ENCODE measurements at regions not wholly inside any gene's neighbourhood (a gene's known extent, or its start where the extent isn't known, plus 50 kb on each side); places are given as distances from the start of the nearest gene placed in this dataset.

- TF ChIP-seq ZNF557 (CRISPR knock-in tag; IDR thresholded peaks at IDR 0.05) = no peak
- TF ChIP-seq ZNF780A (CRISPR knock-in tag; IDR thresholded peaks at IDR 0.05) = no peak
- TF ChIP-seq ETV6 (CRISPR knock-in tag; conservative IDR thresholded peaks at IDR 0.05) = no peak
- no peak for TF ChIP-seq ZNF761 (CRISPR knock-in tag; conservative IDR thresholded peaks at IDR 0.05)
- TF ChIP-seq HMGA1 (CRISPR knock-in tag; conservative IDR thresholded peaks at IDR 0.05) = no peak
Measured at GRCh38 chr2:57429831-57430230, 616.8 kb upstream of the VRK2 start (continued).

- no peak for ATAC-seq
- TF ChIP-seq ZNF276 (CRISPR knock-in tag; IDR thresholded peaks at IDR 0.05; ENCODE audit: low read depth) = no peak
- TF ChIP-seq DMAP1 (CRISPR knock-in tag; IDR thresholded peaks at IDR 0.05) = no peak
- TF ChIP-seq MXD1 (CRISPR knock-in tag; IDR thresholded peaks at IDR 0.05) = no peak
- no peak for TF ChIP-seq TEAD2 (CRISPR knock-in tag; IDR thresholded peaks at IDR 0.05)
- TF ChIP-seq ZNF597 (CRISPR knock-in tag; IDR thresholded peaks at IDR 0.05) = no peak
- TF ChIP-seq FOXA1 (IDR thresholded peaks at IDR 0.05) = no peak
- no peak for TF ChIP-seq FOXA1 (CRISPR knock-in tag; IDR thresholded peaks at IDR 0.05)
- TF ChIP-seq HNF1A (IDR thresholded peaks at IDR 0.05; ENCODE audit: low read depth) = no peak
- TF ChIP-seq HNF1A (CRISPR knock-in tag; IDR thresholded peaks at IDR 0.05; ENCODE audit: borderline replicate concordance) = no peak
- no peak for TF ChIP-seq ZNF234 (CRISPR knock-in tag; conservative IDR thresholded peaks at IDR 0.05)
- no peak for TF ChIP-seq NFE2L1 (CRISPR knock-in tag; IDR thresholded peaks at IDR 0.05; ENCODE audit: borderline replicate concordance)
- TF ChIP-seq ZBTB20 (CRISPR knock-in tag; IDR thresholded peaks at IDR 0.05; ENCODE audit: borderline replicate concordance, low read depth) = no peak
- no peak for TF ChIP-seq ZFAT (CRISPR knock-in tag; conservative IDR thresholded peaks at IDR 0.05)
Measured at GRCh38 chr2:57432528-57432927, 614.1 kb upstream of the VRK2 start.

More at GRCh38 chr2:57432528-57432927, 614.1 kb upstream of the VRK2 start:
- Histone ChIP-seq H3K4me1 (ENCODE audit: insufficient read depth, low read length) (no peaks in the 10 kb centered on the region), H3K4me3 (replicated peaks in 1 of 3; ENCODE audit: insufficient read depth in 1 of 3, low read depth in 2 of 3, low read length in 3 of 3) (no peak overlapping the region), H3K36me3 (replicated peaks in 1 of 2; ENCODE audit: control insufficient read depth in 1 of 2, insufficient read depth in 2 of 2, low read length in 2 of 2) (no peaks in the 10 kb centered on the region), H3K27me3 (ENCODE audit: control insufficient read depth in 1 of 2, insufficient read depth in 2 of 2, low read length in 2 of 2) (no peaks in the 10 kb centered on the region), H3K9me3 (ENCODE audit: low read length) (no peaks in the 10 kb centered on the region), H3K79me2 (ENCODE audit: insufficient read depth, low read length) (no peaks in the 10 kb centered on the region), H2AFZ (ENCODE audit: low read length) (no peak overlapping the region), H4K20me1 (ENCODE audit: insufficient read depth, low read length) (no peaks in the 10 kb centered on the region), H3K4me2 (ENCODE audit: low read depth, low read length) (no peak overlapping the region), H3K27ac (ENCODE audit: extremely low read length, insufficient read depth, low read length) (no peak overlapping the region), H3K9ac (ENCODE audit: insufficient read depth, low read depth, low read length) (no peak overlapping the region)
- CTCF ChIA-PET (ENCODE audit: low intra/inter-chr PET ratio, low total read pairs) = no interaction called here
- in situ Hi-C loops (cut with HindIII; ENCODE audit: extremely low pct_ligation_motif_present, low pct_unique_long_range_greater_than_20kb) = no loop called here
- intact Hi-C loops (cut with micrococcal nuclease; ENCODE audit: unreplicated experiment) = no loop called here
- POLR2A ChIA-PET = no interaction called here
- no peak for DNase-seq (ENCODE audit: low spot score)
- no peak for FAIRE-seq
- 2% methylated on average over 1 of the region's 1 CpG for WGBS (ENCODE audit: low lambda C conversion rate)
- no TSS peak for BruUV-seq (replicated peaks)
